ENCODE measurements at regions not wholly inside any gene's neighbourhood (a gene's known extent, or its start where the extent isn't known, plus 50 kb on each side); places are given as distances from the start of the nearest gene placed in this dataset.

DNA sequence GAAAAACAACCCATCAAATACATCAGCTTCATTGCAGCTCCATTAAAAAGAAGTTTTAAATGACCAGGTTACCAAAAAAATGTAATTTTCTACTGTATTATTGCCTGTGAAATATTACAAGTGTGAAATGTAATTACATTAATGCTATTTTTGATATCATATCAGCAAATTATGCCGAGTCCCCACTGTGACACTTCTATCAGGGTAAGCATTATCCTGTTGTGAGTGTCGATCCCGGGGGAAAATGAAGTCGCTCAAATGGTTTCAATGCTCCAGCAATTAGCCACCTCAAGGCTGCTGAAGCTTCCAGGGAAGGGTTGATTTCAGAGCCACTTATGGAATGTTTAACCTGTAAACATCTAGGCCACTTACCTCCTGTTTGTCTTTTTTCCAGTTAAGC, 70.4 kb downstream of the RCN1 start:
- in situ Hi-C loops (cut with HindIII; ENCODE audit: low sequenced_read_pairs) = loop anchor here (25.0 kb wide), 1 partner anchor 99 kb away; no protein-coding TSS in a partner anchor

- in situ Hi-C loops (cut with HindIII; ENCODE audit: low sequenced_read_pairs) = loop anchor here (25.0 kb wide), 1 partner anchor 100 kb away; no protein-coding TSS in a partner anchor
Observed at GRCh38 chr11:32162351-32162750, 71.5 kb downstream of the RCN1 start.

DNA sequence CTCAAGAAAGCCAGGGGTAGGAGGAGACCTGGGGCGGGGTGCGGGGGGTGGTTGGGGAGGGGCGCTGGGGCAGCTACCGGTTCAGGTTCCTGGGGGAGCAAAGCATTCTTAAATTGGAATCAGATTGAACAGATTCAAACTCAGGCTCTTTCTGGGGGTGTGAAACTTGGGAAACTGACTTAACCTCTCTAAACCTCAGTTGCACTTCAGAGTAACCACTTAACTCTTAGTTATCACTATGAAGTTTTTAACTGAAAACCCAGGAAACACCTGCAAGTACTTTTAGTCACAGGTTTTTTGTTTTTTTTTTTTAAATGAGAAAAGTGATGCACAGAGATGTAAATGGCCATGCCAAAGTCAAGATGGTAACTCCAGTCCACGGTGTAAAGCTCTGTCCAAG, 72.0 kb downstream of the RCN1 start:
- in situ Hi-C loops (cut with HindIII; ENCODE audit: low sequenced_read_pairs) = loop anchor here (25.0 kb wide), 1 partner anchor 101 kb away; no protein-coding TSS in a partner anchor

- in situ Hi-C loops (cut with HindIII; ENCODE audit: low sequenced_read_pairs) = loop anchor here (25.0 kb wide), 1 partner anchor 101 kb away; no protein-coding TSS in a partner anchor
Observed at GRCh38 chr11:32163557-32163956, 72.7 kb downstream of the RCN1 start.

DNA sequence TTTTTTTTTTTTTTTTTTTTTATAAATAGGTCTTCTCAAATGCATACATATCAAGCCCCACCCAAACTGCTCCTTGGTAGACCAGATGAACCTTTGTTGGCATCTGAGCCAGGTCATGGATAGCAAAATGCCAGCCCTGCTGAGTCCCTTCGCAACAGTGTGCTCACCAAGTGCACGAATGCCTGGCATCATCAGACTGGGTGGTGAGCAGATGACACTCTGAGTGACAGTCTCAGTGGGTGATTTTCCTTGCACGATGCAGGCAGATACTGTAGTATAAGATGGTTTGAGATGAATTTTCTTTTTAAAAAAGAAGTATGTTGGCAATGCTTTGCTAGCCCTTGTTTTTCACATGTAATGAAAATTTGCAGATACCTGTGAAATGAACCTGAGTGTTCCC, 74.0 kb downstream of the RCN1 start:
- in situ Hi-C loops (cut with HindIII; ENCODE audit: low sequenced_read_pairs) = loop anchor here (25.0 kb wide), 1 partner anchor 103 kb away; no protein-coding TSS in a partner anchor

DNA sequence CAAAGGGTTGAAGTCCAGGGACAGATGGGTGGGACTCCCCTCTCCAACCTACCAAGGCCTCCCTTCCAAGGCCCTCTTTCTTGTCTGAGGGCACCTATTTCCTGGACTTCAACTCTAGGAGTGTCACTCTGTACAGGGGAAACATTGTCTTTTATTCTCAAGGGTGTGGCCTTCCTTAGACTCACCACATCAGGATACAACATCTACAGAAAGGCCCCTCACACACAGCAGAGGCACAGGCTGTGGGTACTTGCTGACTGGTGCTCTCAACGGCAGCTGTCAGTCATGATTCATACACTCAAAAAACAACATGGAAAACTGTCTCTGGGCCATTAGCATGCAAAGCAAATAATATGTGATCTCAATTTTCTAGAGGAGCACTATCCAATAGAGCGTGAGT, 78.0 kb downstream of the RCN1 start:
- in situ Hi-C loops (cut with HindIII; ENCODE audit: low sequenced_read_pairs) = loop anchor here (25.0 kb wide), 1 partner anchor 107 kb away; no protein-coding TSS in a partner anchor

GRCh38 chr11:32171445-32171844, 80.6 kb downstream of the RCN1 start:
- in situ Hi-C loops (cut with HindIII; ENCODE audit: low sequenced_read_pairs) = loop anchor here (25.0 kb wide), 1 partner anchor 109 kb away; no protein-coding TSS in a partner anchor

DNA sequence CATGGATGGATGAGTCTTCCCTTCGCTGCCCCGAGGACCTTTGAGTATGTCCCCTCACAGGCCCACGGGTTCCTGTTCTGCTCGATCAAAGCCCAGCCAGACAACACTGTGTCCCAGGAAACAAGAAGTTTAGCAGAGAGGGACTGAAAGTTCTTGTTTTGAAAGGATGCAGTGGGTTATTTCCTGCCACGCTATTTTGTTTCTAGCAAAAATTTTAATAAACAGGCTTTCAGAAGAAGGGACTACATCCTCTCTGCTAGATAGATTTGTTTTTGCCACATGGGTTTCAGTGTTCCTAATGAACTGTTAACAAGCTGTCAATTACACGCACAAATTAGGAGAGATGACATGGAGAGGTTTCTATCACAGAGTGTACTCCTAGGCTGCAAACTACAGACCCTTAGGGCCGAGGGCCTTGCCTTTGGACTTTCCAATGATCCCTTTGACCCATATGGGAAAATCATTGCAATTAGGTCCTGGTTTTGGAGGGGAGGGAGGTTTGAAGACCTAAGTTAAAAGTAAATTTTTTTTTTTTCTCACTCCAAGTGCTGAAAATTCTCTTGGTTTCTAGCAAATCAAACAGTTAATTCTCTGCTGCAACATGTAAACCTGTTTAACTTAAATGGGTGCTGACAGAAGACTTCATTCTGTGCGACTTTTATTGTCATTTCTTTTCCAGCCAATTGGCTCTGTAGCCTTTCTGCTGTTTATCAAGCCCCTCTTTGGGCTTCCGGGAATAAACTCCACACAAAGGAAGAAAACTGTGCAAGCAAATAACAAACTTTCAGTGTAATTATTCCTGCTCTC, 81.4 kb downstream of the RCN1 start:
- in situ Hi-C loops (cut with HindIII; ENCODE audit: low sequenced_read_pairs) = loop anchor here (25.0 kb wide), 1 partner anchor 110 kb away; no protein-coding TSS in a partner anchor

DNA sequence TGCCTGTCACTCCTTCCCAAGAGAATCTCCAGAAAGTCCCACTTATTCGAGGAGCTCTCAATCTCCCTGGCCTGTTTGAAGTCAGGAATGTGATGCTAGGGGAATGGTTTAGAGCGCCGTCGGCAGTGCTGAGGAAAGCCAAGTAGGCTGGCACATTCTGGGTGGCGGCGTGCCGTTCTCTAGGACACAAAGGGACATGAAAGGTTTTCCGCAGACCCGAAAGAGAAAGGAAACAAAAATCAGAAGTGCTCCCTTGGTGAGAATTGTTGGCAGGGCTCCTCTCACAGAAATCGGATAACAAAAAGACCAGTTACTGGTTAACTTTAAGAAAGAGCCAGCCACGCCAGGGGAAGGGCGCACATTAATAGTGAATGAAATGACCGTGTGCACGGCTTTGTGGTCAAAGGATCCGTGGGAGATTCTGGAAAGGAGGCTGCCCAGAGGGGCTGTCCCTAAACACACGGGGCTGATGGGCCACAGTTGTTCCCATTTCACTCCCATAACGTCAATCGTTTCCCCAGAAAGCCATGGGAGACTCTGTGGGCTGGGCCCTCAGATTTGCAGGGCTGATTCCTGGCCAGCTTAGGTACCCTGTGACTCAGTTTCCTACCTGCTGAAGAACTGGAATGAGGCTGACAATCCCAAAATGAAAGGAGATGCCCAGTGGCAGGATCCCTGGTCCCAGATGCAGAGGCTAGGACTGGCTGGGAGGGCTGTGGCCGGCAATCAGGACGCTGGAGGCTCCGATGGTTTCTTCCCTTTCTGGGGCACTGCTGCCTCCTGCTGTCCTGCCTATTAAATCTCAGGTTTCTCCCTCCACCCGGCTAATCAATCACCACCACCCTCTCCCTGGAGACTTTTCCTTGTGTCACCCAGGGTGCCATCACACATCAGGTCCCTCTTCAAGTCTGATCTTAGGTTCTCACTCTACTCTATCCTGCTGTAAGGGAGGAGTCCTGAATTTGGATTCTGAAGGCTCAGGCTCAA, 82.3 kb downstream of the RCN1 start:
- in situ Hi-C loops (cut with HindIII; ENCODE audit: low sequenced_read_pairs) = loop anchor here (25.0 kb wide), 1 partner anchor 111 kb away; no protein-coding TSS in a partner anchor

DNA sequence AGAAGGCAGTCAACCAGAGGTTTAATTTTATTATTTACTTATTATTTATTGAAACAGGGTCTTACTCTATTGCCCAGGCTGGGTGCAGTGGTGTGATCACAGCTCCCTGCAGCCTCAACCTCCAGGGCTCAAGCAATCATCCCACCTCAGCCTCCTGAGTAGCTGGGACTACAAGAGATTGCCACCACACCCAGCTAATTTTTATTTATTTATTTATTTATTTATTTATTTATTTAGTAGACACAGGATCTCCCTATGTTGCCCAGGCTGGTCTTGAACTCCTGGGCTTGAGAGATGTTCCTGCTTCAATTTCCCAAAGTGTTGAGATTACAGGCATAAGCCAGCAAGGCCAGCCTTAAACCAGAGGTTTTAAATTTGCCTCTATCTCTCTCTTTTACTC, 83.1 kb downstream of the RCN1 start:
- in situ Hi-C loops (cut with HindIII; ENCODE audit: low sequenced_read_pairs) = loop anchor here (25.0 kb wide), 1 partner anchor 112 kb away; no protein-coding TSS in a partner anchor

- in situ Hi-C loops (cut with HindIII; ENCODE audit: low sequenced_read_pairs) = no loop called here
Observed at GRCh38 chr11:32176223-32176934, 85.5 kb downstream of the RCN1 start.

GRCh38 chr11:32178692-32179091, 87.8 kb downstream of the RCN1 start:
- in situ Hi-C loops (cut with HindIII; ENCODE audit: low sequenced_read_pairs) = no loop called here

DNA sequence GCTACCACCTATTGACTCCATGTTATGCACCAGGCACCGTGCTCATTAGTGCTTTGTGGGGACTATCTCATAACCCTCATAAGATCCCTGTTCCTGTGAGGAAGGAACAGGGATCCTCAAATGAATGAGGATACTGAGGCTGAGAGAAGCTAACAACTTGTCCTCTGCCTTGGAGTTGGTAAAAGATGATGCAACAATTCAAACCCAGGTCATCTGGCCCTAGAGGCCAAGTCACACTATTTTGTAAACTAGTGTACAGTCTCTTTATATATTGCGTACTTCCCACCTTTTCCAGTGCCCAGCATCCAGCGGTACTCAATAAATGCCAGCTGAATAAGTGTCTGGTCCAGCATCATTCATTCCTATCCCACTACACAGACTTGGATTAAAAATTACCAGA, 92.6 kb downstream of the RCN1 start:
- in situ Hi-C loops (cut with HindIII; ENCODE audit: low sequenced_read_pairs) = no loop called here

DNA sequence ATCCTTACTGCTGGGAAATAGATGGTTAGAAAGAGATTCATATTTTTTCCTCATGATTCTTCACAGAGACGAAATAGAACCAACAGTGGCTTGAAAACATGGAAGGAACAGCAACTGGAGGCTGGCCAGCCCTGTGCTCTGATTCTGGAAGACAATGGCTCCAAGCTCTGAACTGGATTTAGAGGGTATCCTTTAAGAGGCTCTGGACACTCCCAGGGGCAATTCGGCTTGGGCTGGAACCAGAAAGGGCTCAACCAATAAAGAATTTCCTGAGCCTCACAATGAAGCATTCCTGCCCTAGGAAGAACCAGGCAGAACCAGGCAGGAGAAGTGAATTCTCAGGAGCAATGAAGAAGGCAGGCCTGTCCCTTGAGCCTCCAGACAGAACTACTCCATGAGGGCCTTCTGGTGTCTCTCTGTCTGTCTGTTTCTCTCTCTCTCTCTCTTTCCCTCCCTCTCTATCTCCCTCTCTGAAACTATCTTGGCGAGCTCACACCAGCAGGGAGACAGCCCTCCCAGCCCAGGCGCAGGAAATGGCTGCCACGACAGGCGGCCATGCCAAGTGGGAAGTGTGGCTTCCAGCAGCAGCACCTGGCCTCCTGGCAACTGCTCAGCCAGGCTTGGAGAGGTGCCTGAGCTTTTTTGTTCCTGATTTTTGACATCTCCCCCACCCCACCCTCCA, 93.3 kb downstream of the RCN1 start:
- in situ Hi-C loops (cut with HindIII; ENCODE audit: low sequenced_read_pairs) = no loop called here

GRCh38 chr11:32184723-32185376, 94.0 kb downstream of the RCN1 start:
- in situ Hi-C loops (cut with HindIII; ENCODE audit: low sequenced_read_pairs) = no loop called here

- in situ Hi-C loops (cut with HindIII; ENCODE audit: low sequenced_read_pairs) = no loop called here
Observed at GRCh38 chr11:32186118-32186517, 95.2 kb downstream of the RCN1 start.

- in situ Hi-C loops (cut with HindIII; ENCODE audit: low sequenced_read_pairs) = no loop called here
Observed at GRCh38 chr11:32187111-32187510, 96.2 kb downstream of the RCN1 start.

- in situ Hi-C loops (cut with HindIII; ENCODE audit: low sequenced_read_pairs) = no loop called here
Observed at GRCh38 chr11:32188785-32189184, 97.9 kb downstream of the RCN1 start.

GRCh38 chr11:32196137-32196536, 105.3 kb downstream of the RCN1 start:
- in situ Hi-C loops (cut with HindIII; ENCODE audit: low sequenced_read_pairs) = no loop called here

Measured in DLD1 (cell line).